ENCODE measurements at regions not wholly inside any gene's neighbourhood (a gene's known extent, or its start where the extent isn't known, plus 50 kb on each side); places are given as distances from the start of the nearest gene placed in this dataset.
A peak's percentile ranks its signal among the peaks of the same experiment; 100 is the strongest.

- H3K27me3 ChIP-seq (ENCODE audit: control insufficient read depth, insufficient read depth, low read length) = no peaks in the 10 kb centered on the region
- TF ChIP-seq, protein P1, sequence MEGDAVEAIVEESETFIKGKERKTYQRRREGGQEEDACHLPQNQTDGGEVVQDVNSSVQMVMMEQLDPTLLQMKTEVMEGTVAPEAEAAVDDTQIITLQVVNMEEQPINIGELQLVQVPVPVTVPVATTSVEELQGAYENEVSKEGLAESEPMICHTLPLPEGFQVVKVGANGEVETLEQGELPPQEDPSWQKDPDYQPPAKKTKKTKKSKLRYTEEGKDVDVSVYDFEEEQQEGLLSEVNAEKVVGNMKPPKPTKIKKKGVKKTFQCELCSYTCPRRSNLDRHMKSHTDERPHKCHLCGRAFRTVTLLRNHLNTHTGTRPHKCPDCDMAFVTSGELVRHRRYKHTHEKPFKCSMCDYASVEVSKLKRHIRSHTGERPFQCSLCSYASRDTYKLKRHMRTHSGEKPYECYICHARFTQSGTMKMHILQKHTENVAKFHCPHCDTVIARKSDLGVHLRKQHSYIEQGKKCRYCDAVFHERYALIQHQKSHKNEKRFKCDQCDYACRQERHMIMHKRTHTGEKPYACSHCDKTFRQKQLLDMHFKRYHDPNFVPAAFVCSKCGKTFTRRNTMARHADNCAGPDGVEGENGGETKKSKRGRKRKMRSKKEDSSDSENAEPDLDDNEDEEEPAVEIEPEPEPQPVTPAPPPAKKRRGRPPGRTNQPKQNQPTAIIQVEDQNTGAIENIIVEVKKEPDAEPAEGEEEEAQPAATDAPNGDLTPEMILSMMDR (IDR thresholded peaks at IDR 0.05; ENCODE audit: insufficient read depth, low read length, poor library complexity, severe bottlenecking) = no peak
- H3K4me3 ChIP-seq (ENCODE audit: low read depth, low read length) = no peak overlapping the region
- DNase-seq (ENCODE audit: low read depth) = no peak
- H3K36me3 ChIP-seq (ENCODE audit: control insufficient read depth, insufficient read depth, low read length) = no peaks in the 10 kb centered on the region
Observed at GRCh38 chr3:176526942-176527341, 670.3 kb downstream of the TBL1XR1 start.

GRCh38 chr3:176526225-176526624, 671.1 kb downstream of the TBL1XR1 start:
- no peak overlapping the region for H3K4me3 ChIP-seq (ENCODE audit: low read depth, low read length)
- no peaks in the 10 kb centered on the region for H3K27me3 ChIP-seq (ENCODE audit: control insufficient read depth, insufficient read depth, low read length)
- H3K36me3 ChIP-seq (ENCODE audit: control insufficient read depth, insufficient read depth, low read length) = no peaks in the 10 kb centered on the region
- TF ChIP-seq, protein P1 (IDR thresholded peaks at IDR 0.05; ENCODE audit: insufficient read depth, low read length, poor library complexity, severe bottlenecking) = no peak
- DNase-seq (ENCODE audit: low read depth) = no peak

- TF ChIP-seq, protein P1 (IDR thresholded peaks at IDR 0.05; ENCODE audit: insufficient read depth, low read length, poor library complexity, severe bottlenecking) = no peak
- Histone ChIP-seq H3K27me3 (ENCODE audit: control insufficient read depth, insufficient read depth, low read length) (no peaks in the 10 kb centered on the region), H3K36me3 (ENCODE audit: control insufficient read depth, insufficient read depth, low read length) (no peaks in the 10 kb centered on the region), H3K4me3 (ENCODE audit: low read depth, low read length) (no peak overlapping the region)
- DNase-seq (ENCODE audit: low read depth) = no peak
Observed at GRCh38 chr3:176523114-176523513, 674.2 kb downstream of the TBL1XR1 start.

DNA sequence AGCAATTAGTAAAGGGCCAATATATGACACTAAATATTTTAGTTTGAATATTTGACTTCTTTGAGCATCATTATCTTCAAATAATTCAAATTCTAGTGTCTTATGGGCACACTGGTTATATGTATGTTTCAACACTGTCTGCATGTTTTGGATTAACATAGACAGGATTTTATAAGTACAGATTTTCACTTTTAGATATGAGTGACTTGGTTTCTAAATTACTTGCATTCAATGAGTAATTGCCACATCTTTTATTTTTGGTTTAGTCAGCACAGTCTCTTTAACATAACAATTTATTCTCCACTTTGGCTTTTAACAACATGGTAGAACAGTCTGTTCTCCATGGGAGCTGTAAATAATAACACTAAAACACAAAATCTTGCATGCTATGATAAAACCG, 674.8 kb downstream of the TBL1XR1 start:
- Histone ChIP-seq H3K27me3 (ENCODE audit: control insufficient read depth, insufficient read depth, low read length) (no peaks in the 10 kb centered on the region), H3K36me3 (ENCODE audit: control insufficient read depth, insufficient read depth, low read length) (no peaks in the 10 kb centered on the region), H3K4me3 (ENCODE audit: low read depth, low read length) (no peak overlapping the region)
- TF ChIP-seq, protein P1 (IDR thresholded peaks at IDR 0.05; ENCODE audit: insufficient read depth, low read length, poor library complexity, severe bottlenecking) = no peak
- DNase-seq (ENCODE audit: low read depth) = no peak

DNA sequence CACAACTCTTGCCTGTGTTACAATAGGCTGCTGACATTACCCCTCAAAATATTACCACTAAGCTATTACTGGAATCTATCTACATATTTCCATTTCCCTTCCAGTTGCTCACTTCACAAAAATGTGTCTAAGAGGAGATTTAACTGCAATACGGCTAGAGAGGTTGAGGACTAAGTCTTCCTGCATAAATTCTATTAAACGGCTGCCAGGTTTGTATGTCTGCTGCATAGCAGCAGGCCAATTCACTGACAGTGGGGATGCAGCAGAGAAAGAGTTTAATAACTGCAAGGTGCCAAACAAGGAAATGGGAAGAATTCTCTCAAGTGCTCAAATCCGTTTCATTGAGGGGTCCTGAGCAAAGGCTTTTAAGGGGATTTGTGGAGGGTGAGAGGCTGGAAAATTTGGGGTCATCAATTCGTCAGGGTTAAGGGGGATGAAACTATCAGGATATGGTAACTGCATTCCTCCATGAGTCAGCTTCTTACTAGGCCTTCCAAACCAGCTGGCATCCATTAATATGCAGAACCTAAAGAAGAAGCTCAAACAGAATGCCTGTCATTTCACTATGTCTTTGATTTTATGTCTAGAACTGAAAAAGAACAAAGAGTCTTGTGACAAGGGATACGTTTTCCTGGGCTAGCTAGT, 675.6 kb downstream of the TBL1XR1 start:
- H3K36me3 ChIP-seq (ENCODE audit: control insufficient read depth, insufficient read depth, low read length) = no peaks in the 10 kb centered on the region
- no peaks in the 10 kb centered on the region for H3K27me3 ChIP-seq (ENCODE audit: control insufficient read depth, insufficient read depth, low read length)
- TF ChIP-seq, protein P1 (IDR thresholded peaks at IDR 0.05; ENCODE audit: insufficient read depth, low read length, poor library complexity, severe bottlenecking) = no peak
- DNase-seq (ENCODE audit: low read depth) = no peak
- no peak overlapping the region for H3K4me3 ChIP-seq (ENCODE audit: low read depth, low read length)

- H3K36me3 ChIP-seq (ENCODE audit: control insufficient read depth, insufficient read depth, low read length) = no peaks in the 10 kb centered on the region
- DNase-seq (ENCODE audit: low read depth) = no peak
- TF ChIP-seq, protein P1 (IDR thresholded peaks at IDR 0.05; ENCODE audit: insufficient read depth, low read length, poor library complexity, severe bottlenecking) = peak; percentile 39
Observed at GRCh38 chr3:176514297-176514696, 683.0 kb downstream of the TBL1XR1 start.

More at GRCh38 chr3:176514297-176514696, 683.0 kb downstream of the TBL1XR1 start:
- Histone ChIP-seq H3K27me3 (ENCODE audit: control insufficient read depth, insufficient read depth, low read length) (no peaks in the 10 kb centered on the region), H3K4me3 (ENCODE audit: low read depth, low read length) (no peak overlapping the region)

Data from kidney epithelial cell (primary cell).